Gastroesophageal sphincter (tissue), 4 donors: ENCODE measurements at regions not wholly inside any gene's neighbourhood (a gene's known extent, or its start where the extent isn't known, plus 50 kb on each side); places are given as distances from the start of the nearest gene placed in this dataset.
A peak's percentile ranks its signal among the peaks of the same experiment; 100 is the strongest.

Experiments
- ATAC-seq: fragments of 150-250 bp; one replicate; pipeline ENCODE4 v1.9.1; 2016; ENCODE audit warnings: mild to moderate bottlenecking, moderate library complexity
- H3K27ac ChIP-seq, 4 donors: fragments of 200-600 bp; sonication (generic) in 3 of 4; 1 replicate in 3 of 4; 2 replicates in 1 of 4; pipeline ENCODE4 v1.5.1; 2016 to 2019
- H3K27me3 ChIP-seq: fragments of 200-600 bp; sonication (generic); one replicate; pipeline ENCODE4 v1.5.1; 2019
- H3K36me3 ChIP-seq, 2 donors: fragments of 200-600 bp; sonication (generic); one replicate each; pipeline ENCODE4 v1.5.1; 2019; ENCODE audit warnings: control low read depth in 1 of 2
- H3K4me1 ChIP-seq, 3 donors: fragments of 200-600 bp; sonication (generic); 1 replicate in 2 of 3; 2 replicates in 1 of 3; pipeline ENCODE4 v1.5.1; 2016 to 2019; ENCODE audit warnings: control low read depth in 2 of 3
- H3K4me3 ChIP-seq, 2 donors: fragments of 200-600 bp; sonication (generic); one replicate each; pipeline ENCODE4 v1.5.1; 2019; ENCODE audit warnings: mild to moderate bottlenecking in 1 of 2, moderate library complexity in 1 of 2
- H3K9me3 ChIP-seq, 3 donors: fragments of 200-600 bp; sonication (generic); one replicate each; pipeline ENCODE4 v1.5.1; 2017 to 2019; ENCODE audit warnings: control low read depth in 2 of 3
- EP300 ChIP-seq: sonication (generic); formaldehyde crosslinking; IDR thresholded peaks from one replicate; pipeline ENCODE4 v1.6.1; 2017; ENCODE audit warnings: antibody characterized with exemption, mild to moderate bottlenecking
- POLR2A ChIP-seq, 2 donors: fragments of 450-650 bp; IDR thresholded peaks; one replicate each; pipeline ENCODE4 v1.6.1; 2017; ENCODE audit warnings: antibody characterized with exemption in 2 of 2, mild to moderate bottlenecking in 2 of 2, moderate library complexity in 1 of 2
- POLR2AphosphoS5 ChIP-seq: sonication (generic); formaldehyde crosslinking; IDR thresholded peaks from one replicate; pipeline ENCODE4 v1.6.1; 2017; ENCODE audit warnings: antibody characterized with exemption
- WGBS, 2 donors: methylation state at CpG; one replicate each; pipeline ENCODE4 v1.1.5; 2018; ENCODE audit warnings: low coverage in 1 of 2; 5-methylcytosine and 5-hydroxymethylcytosine counted together
- TF ChIP-seq, protein P1 (sequence below), 4 experiments: fragments of 200-600 bp in 2 of 4; fragments of 450-650 bp in 2 of 4; sonication (generic) in 1 of 4; IDR thresholded peaks; one replicate each; pipeline ENCODE4 v1.5.1; 2017 to 2019; ENCODE audit warnings: antibody characterized with exemption in 4 of 4, mild to moderate bottlenecking in 2 of 4, moderate library complexity in 2 of 4

GRCh38 chr2:196238836-196239380 is 67.5 kb upstream of the STK17B start:
- TF ChIP-seq POLR2A (IDR thresholded peaks at IDR 0.05) (no peak), POLR2AphosphoS5 (no peak), EP300 (no peak)
- TF ChIP-seq, protein P1, sequence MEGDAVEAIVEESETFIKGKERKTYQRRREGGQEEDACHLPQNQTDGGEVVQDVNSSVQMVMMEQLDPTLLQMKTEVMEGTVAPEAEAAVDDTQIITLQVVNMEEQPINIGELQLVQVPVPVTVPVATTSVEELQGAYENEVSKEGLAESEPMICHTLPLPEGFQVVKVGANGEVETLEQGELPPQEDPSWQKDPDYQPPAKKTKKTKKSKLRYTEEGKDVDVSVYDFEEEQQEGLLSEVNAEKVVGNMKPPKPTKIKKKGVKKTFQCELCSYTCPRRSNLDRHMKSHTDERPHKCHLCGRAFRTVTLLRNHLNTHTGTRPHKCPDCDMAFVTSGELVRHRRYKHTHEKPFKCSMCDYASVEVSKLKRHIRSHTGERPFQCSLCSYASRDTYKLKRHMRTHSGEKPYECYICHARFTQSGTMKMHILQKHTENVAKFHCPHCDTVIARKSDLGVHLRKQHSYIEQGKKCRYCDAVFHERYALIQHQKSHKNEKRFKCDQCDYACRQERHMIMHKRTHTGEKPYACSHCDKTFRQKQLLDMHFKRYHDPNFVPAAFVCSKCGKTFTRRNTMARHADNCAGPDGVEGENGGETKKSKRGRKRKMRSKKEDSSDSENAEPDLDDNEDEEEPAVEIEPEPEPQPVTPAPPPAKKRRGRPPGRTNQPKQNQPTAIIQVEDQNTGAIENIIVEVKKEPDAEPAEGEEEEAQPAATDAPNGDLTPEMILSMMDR (IDR thresholded peaks at IDR 0.05): no peak
- Histone ChIP-seq H3K27ac (no peak overlapping the region), H3K4me3 (no peak overlapping the region), H3K36me3 (no peaks in the 10 kb centered on the region), H3K27me3 (no peaks in the 10 kb centered on the region), H3K9me3 (no peaks in the 10 kb centered on the region), H3K4me1 (peaks cover 0 to 3% (median 0%) of the 10 kb centered on the region in 3 donors)
- ATAC-seq: no peak
- WGBS, 2 donors: 60 to 67% methylated on average over 2 of the region's 2 CpGs

GRCh38 chr2:196239622-196240587 is 68.5 kb upstream of the STK17B start:
- H3K9me3 ChIP-seq: no peaks in the 10 kb centered on the region
- H3K4me3 ChIP-seq: no peak overlapping the region
- peak; percentile 64 for ATAC-seq
- TF ChIP-seq, protein P1 (IDR thresholded peaks at IDR 0.05): peak in 1 of 4 experiments; percentile 14
- no peak for TF ChIP-seq POLR2AphosphoS5
- H3K27me3 ChIP-seq: no peaks in the 10 kb centered on the region
- H3K4me1 ChIP-seq: no peaks in the 10 kb centered on the region
- peak overlapping the region; percentile 28 to 55 (median 44) for H3K27ac ChIP-seq
- no peaks in the 10 kb centered on the region for H3K36me3 ChIP-seq
- 64 to 74% methylated on average over 8 to 10 of the region's 10 CpGs for WGBS, 2 donors

DNA sequence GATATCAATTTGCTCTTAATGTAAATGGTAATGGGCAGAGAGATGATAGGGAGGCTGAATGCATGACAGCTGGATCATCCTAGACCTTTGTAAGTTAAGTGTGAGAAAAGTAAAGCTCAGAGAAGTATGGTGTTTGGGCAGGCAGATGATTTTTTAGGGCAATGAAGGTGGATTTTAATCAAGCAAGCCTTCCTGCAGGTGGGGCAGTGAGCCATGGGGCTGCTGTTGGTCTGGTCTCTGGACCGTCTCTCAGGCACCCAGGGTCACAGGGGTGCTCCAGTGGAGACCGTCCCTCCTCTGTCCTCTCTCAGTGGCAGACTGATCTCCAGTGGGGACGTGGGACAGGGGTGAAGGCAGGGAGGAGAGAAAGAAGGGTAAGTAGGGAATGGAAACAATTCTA is 69.8 kb upstream of the STK17B start:
- no peaks in the 10 kb centered on the region for H3K27me3 ChIP-seq
- no peaks in the 10 kb centered on the region for H3K4me1 ChIP-seq
- H3K27ac ChIP-seq: peak overlapping the region in 2 of 4 donors; percentile 14 to 44
- no peak overlapping the region for H3K4me3 ChIP-seq
- no peak for ATAC-seq
- 80 to 82% methylated on average over 2 to 3 of the region's 3 CpGs for WGBS, 2 donors
- H3K9me3 ChIP-seq: no peaks in the 10 kb centered on the region
- TF ChIP-seq, protein P1 (IDR thresholded peaks at IDR 0.05): no peak
- no peak for TF ChIP-seq EP300
- no peak for TF ChIP-seq POLR2A (IDR thresholded peaks at IDR 0.05)
- no peak for TF ChIP-seq POLR2AphosphoS5
- H3K36me3 ChIP-seq: no peaks in the 10 kb centered on the region

- peak overlapping the region in 1 of 4 donors; percentile 14 for H3K27ac ChIP-seq
- 78 to 85% methylated on average over 5 to 7 of the region's 7 CpGs for WGBS, 2 donors
- H3K36me3 ChIP-seq: no peaks in the 10 kb centered on the region
- peak; percentile 54 for ATAC-seq
- no peak for TF ChIP-seq POLR2AphosphoS5
- TF ChIP-seq, protein P1 (IDR thresholded peaks at IDR 0.05): no peak
- no peak for TF ChIP-seq EP300
- TF ChIP-seq POLR2A (IDR thresholded peaks at IDR 0.05): no peak
- H3K9me3 ChIP-seq: no peaks in the 10 kb centered on the region
- no peaks in the 10 kb centered on the region for H3K4me1 ChIP-seq
- no peaks in the 10 kb centered on the region for H3K27me3 ChIP-seq
- no peak overlapping the region for H3K4me3 ChIP-seq
Observed at GRCh38 chr2:196242131-196242620, 70.8 kb upstream of the STK17B start.
